CMK (cell line): ENCODE measurements at regions not wholly inside any gene's neighbourhood (a gene's known extent, or its start where the extent isn't known, plus 50 kb on each side); places are given as distances from the start of the nearest gene placed in this dataset.

Source experiments
- DNase-seq: peaks from one replicate; pipeline ENCODE4 v3.0.0-alpha.2; 2010; ENCODE audit warnings: low read depth

DNA sequence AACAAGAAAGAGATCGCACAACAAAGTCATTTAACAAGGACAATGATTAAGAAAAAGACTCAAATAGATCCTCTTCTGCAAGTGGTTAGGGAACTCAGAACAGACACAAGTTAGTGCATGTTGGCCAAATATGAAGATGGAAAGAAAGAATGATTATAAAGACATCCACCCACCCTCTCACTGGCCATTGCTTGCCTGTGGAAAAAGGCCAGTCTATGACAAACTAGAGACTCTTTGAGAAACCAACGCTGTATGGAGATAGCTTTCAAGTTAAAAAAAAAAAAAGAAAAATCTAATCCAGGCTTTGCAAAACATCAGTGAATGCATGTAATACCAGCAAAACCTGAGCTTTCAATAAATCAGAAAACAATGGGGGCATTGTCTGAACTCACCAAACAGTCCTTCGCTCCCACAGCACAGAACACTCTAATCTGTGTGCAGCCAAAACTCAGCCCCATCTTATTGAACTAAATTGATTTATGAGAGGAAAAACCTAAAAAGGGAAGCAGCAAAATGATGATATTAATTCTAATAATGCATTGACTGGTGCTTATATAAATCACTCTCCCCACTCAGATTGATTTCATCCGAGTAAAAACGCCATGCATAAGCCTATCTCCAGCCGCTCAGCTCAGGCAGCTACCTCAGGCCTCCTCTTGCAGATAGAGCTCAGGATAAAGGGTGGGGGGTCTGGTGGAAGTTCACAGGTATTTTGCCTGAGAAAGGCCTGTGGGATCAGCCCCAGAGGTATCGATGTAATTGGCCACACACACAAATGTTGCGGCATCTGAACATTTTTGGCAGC lies 547.1 kb downstream of the CCDC171 start:
- no peak for DNase-seq

DNA sequence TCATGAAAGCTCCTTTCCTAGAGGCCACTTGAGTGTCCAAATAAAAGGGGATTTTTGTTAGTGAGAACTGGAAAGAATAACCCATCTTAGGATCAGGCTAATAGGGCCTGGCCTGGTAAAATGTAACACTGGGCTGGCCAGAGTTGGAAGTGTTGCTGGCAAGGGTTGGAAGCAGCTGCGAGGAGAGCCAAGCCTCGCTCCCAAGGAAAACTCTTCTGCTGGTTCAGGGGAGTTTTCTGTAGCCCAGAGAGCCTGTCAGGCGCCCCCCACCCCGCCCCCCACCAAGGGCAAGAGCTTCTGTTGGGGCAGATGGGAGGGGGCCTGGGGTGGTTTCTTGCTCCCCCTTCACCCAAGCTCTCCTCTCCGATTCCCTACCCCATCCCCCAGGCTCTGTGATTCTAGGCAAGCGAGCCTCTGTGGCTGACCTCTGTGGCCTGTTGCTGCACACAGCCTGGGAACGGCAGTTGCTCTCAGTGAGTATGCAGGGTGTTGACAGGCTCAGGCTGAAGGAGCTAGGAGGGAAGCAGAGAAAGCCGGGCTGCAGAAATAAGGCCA lies 547.8 kb downstream of the CCDC171 start:
- no peak for DNase-seq

DNA sequence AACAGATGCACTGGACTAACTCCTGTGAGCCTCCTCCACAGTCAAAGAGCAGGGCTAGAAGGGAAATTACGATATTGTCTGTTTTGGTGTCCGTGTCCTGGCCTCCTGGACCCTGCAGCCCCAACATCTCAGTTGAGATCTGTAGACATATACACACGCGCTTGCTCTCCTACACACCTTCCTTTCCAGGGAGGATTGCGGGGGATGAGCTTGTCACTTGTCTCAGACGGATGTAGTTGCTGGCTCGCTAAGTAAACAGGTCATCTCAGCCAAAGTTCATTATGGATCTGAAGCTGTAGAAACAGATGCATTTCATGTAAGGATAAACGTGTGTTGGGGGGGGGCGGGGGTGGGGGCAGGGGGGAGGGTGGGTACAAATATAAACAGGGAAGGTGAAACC lies 549.3 kb downstream of the CCDC171 start:
- no peak for DNase-seq

DNA sequence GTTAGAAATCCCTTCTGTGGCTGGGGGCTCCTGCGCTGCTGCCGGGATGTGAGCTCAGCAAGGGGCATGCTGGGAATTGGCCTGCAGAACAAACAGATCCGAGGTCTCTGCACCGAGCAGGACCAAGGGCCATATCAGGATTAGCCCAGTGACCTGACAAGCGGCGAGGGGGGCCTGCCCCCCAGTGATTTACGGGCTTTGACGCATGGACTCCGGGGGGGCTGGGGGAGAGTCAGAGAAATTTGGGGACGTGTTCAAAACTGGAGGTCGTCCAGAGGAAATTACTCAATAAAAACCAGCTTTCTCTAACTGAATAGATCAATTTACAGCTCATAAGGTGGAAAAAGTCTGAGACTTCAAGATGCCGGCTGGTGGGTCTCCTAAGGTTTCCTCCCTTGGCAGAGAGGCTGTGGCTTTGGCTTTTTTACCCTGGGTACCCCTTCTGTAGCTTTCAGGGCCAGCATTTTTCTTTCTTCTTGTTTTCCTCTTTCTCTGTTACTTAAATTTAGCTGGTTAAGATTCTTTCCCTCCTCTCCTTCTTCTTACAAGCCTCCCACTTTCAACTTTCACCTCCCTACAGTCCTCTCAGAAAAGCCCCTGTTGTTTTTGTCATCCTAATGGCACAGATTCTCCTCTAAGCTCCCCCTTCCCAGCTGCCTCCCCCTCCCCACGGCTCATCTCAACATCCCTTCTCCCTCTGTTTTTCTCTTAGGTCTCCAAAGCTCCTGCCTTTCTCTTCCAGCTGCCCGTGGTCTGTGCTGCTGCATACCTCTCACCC lies 551.0 kb downstream of the CCDC171 start:
- DNase-seq: no peak

DNA sequence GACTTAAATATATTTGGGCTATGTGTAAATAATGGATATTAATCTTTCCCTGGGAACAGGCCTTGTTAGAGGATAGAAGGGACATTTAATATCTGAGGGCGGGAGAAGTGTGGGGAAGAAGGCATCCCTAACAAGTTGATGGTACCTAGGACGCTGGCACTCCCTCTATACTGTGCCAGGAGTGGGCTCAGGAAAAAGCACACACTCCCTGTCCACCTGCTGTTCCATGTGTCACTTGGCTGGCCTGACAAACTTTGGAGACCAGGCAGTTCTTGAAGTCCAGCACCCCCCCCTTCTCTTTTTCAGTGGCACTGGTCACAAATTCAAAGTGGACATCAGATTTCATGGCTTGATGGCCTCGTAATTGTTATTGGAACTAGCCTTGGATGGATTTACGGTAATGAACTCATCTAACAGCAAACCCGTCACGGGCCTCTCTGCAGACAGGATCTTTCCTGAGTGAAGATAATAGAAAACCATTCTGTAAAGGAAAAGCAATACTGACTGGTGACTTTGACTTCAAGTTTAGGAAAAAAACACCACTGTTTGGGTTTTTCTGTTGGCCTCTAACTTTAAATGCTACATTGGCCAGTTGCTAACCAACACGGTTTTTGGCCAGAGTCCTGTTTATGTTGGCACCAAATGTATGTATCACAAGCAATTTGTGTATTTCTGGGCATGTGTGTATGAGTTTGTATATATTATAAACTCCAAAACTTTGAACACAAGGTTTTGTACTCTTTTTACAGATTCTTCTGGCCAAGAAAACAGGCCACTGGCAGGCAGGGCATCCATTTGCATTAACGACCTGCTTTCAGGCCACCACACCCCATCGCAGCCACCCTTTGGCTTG lies 552.6 kb downstream of the CCDC171 start:
- DNase-seq: no peak

DNA sequence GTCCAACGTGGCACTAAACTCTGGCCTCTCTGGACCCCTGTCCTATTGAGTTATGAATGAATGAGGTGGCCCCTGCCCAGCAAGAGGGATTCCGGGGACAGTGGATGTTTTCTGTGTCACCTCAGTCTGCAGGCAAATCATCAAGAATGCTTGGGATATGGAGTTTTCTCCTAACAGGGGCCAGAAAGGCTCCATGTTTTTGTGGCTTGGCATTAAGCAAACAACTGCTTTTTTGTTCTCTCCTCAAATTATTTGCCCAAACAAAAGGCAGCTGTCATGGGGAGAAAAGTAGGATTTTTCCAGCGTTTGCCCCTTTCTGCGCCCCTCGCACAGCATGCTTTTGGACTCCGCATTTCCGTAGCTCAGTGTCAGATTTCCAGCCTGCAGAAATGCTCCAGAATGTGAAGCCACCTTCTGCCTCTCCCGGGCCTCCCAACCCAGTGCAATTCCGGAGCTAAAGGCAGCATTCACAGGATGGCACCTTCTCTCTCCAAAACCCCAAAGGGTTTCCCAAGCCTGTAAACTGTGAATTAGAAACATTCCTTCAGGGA lies 553.3 kb downstream of the CCDC171 start:
- no peak for DNase-seq

DNA sequence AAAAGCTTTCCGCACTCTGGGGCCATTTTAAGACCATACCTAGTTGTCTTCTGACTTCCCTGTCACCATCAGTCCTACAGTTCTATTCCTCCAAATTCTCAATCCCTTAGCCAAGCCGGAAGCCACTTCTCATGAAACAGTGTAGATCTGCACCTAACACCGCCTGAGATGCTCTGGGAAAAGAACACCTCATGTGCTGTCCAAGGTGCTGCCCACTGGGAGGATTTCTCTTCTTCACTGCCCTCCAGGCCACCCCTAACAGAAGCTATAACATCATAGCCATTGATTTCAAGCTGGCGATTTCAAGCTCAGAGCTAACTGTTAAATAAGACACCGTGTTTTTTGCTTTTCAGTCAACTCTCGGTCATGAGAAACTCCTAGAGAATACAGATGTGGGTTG lies 559.3 kb downstream of the CCDC171 start:
- no peak for DNase-seq

DNA sequence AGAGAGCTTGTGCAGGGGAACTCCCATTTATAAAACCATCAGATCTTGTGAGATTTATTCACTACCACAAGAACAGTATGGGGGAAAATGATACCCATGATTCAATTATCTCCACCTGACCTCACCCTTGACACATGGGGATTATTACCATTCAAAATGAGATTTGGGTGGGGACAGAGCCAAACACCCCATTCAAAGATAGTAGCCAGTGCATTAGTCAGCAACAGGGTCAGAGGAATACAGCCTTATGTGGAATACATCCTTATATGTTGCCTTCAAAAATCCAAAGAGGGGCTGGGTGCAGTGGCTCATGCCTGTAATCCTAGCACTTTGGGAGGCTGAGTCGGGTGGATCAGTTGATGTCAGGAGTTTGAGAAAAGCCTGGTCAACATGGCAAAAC lies 563.2 kb downstream of the CCDC171 start:
- no peak for DNase-seq

DNA sequence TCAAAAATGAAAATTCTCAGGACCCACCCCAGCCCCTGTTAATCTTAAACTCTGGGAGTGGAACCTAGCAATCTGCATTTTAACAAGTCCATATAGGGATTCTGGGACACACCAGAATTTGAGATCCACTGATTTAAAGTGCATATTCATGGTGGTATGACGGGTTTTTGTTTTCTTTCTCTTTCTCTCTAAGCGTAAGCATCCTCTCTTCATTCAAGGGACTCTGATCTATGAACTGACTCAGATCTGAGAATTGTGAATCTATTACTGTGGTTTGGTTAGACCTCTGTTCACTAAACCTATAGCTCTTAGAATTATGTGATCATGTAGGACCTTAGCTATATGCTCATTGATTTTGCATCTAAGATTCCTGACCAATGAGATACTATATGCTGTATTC lies 565.2 kb downstream of the CCDC171 start:
- DNase-seq: no peak

DNA sequence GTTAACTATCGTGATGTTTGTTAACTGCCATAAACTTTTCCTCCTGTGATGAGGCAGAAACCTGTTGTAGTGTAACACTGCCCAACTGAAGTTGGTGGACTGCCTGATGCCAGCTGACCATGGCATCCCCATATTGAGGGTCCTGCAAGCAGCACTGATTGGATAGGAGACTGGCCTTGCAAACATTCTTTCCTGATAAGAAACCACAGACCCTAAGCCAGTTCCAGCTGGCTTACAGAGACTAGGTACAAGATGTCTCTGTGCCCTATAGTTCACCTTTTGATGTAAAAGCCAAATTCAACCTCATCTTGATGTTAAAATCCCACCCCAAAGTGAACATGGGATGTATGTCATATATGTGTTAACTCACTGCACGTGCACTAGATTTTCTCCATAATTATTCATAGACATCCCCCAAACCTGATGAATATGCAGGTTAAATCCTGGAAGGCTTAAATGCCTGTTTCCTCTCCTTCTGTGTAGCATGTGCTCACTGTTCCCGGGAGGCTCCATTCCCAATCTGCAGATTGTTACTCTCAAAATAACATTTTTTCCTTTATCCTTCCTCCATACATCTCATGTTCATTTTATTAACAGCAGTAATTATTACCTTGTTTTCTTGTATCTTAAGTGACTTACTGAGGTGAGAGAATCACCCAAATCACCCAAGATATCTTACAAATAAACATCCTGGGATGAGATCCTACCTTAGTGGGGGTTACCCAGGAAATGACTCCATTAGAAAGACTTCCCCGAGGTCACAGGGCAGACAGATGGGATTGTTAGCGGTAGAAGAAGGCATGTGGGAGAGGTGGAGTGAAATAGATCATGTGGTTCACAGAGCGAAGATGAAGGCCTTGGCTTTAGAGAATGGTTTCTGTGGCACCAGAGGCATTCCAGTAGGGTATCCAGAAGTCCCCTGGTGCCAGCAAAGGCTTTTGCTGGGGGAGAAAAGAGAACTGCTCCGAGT lies 566.7 kb downstream of the CCDC171 start:
- DNase-seq: no peak

DNA sequence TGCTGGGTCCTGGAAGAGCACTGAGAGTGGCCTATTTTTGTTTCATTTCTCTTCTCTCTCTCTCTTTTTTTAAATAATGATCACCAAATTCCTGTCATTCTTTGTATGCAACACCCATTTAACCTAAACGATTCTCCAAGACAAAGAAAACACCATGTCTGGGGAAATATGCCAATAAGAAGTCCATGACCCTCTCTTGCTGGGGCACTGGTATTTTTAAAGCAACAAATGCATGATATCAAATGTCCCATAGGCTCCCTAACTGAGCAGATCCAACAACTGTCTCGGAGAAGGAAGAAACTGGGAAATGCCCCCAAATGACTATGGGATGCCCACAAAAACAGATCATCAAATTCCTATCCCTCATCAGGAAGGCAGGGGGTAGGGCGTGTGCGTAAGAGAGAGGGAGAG lies 567.4 kb downstream of the CCDC171 start:
- DNase-seq: no peak

DNA sequence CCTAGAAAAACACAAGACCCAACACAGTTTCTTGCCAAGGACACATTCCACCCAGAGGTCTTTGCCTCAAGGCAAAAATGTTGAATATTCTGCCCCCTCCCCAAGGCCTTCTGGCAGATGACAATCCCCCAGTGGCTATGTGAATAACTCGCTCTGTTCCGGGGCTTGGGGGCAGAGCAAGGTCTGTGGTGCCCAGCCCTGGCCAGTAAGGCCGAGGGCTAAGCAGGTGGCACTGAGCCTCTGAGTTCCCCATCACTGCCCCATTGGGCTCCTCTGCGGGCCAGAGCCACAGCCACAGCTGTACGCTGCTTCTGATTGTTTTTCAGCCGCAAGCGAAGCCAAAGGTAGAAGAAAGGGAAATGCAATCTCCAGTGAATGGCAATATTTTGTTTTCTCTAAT lies 567.9 kb downstream of the CCDC171 start:
- no peak for DNase-seq

DNA sequence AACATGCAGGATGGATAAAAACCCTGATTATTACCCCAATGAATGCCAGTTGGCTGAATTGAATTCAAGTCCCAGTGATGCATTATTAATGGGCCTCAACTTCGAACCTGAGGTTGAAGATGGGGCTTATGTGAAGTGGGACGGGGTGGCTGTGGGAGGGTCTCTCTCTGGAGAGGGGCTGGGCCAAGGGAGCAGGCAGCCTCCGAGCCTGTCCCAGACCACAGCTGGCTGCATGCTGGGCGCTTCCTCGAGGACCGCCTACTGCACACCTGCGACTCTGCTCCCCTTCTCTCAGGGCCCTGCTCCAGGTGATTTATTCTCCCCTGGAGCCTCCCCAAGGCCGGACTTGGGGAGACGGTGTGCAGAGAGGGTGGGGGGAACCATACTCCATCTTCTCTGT lies 568.3 kb downstream of the CCDC171 start:
- no peak for DNase-seq

DNA sequence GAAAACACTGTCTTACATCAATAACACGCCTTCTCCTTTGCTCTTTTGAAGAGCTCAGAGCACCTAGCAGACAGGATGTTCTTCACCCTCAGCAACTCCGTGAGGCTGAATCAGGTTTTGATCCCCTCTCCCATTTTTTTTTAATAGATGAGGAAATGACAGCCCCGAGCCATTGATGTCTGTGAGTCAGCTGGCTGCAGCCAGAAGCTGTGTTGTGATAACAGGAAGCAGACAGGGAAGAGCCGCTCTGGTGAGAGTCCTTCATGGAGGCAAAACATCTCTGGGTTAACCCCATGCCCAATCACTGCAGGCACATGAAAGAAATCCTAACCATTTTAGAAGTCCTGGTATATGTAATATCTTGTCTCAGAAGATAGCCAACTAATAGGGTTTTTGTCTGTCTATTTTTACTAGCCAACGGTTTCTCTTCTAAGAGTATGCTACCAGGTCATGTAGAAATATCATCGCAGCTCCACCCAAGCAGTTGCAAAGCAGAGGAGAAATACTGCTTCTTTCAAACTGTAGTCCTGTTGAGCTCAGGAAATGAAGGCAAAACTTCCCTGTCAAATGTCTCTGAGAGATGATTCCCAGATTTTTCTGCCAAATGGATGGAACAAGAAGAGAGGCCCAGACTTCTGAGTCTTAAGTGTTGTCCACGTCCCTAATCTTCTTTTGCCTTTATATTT lies 568.9 kb downstream of the CCDC171 start:
- no peak for DNase-seq

DNA sequence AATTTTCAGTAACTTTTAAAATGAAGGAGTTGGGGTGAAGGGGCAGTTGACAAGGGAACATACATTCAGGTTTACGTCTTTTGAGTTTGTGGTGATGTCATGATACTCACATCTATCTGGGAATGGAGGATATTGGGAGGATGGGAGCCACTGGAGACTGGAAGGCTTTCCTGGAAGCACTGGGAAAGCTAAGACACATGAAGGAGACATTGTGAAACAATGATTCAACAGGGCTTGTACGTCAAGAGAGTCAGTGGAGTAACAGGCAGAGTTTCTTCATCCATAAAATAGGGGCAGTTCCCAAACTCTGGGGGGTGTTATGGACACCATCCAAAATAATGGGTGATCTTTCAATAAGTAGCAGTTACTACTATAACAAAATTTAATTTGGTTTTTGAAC lies 572.8 kb downstream of the CCDC171 start:
- no peak for DNase-seq

DNA sequence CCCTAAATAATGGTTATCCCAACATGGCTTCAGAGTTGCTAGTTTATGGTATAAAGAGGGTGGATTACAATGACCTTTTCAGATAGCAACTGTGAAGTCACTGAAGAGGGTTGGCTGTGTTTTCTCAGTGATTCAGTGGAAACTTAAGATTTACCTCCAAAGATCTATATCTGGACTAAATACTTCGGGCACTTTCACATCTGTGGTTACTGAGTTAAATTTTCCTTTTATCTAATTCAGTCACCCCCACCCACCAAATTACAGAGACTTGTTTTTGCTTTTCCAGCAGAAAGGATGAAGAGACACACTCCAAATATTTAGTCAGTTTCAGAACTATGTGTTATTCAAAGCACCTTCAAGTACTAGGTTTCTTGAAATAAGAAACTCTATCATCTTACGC lies 573.2 kb downstream of the CCDC171 start:
- DNase-seq: no peak

DNA sequence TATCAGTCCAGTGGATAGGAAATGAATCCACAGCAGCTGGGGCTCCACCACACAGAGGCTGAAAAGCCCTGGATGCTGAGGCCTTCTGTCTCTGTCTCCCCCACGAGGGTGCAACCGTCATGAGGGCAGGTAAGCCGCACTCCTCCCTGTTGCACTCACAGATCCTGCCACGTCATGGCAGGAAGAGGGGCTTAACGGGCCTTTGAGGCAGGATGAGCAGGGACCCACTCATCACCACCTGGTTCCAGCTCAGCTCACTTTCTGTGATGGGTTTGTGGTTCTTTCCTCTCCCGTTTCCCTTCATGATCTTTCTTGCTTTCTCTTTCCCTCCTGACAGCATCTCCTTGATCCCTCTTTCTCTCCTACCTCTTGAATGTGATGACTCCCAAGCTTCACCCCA lies 575.2 kb downstream of the CCDC171 start:
- no peak for DNase-seq

DNA sequence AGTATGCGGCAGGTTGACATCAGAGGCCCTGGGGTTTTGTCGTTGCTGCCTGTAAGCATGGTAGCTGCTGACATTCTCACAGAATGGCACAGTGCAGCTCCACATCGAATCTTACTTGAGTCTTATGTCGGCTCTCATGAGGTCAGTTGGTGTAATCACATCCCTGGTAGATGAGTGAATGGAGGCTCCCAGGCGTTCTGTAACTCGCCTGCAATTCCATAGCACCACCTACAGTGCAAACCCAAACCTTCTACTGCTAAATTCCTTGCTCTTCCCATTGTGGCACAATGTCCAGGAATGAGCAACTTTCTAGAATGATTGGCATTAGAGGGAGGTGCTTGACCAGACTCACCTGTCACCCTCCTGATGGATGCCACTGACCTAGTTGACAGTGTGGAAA lies 578.4 kb downstream of the CCDC171 start:
- no peak for DNase-seq

DNA sequence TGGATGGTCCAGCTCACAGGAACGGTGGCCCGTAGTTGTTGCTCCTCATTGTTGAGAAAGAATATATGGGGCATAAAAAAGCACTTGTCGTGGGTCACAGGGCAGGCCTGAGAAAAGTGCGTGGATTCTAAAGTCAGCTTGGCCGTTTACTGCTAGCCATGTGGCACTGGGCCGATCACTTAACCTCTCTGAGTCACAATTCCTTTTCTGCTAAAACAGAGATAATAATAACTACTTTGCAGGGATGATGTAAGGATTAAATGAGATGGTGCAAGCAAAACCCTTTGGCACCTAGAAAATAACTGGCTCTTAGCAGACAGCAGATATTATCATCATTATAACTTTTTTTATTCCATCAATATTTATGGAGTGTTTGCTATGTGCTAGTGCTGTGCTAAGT lies 579.7 kb downstream of the CCDC171 start:
- DNase-seq: no peak

DNA sequence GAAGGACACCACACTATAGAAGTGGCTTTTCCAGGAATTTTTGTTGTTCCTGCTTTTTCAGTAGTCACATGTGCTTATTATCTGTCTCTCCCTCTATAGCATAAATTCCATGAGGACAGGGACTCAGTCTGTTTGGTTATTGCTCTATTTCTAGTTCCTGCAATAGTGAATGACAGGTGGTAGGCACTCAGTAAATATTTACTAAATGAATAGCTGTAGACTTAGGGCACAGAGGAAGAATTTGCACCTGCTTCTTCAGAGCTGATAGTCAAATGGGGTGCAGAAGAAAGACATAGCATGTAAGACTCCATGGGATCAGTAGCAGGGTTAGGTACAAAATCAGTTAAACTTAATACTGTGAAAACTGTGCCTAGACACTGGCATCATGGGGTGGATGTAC lies 580.2 kb downstream of the CCDC171 start:
- DNase-seq: no peak
